ENCODE measurements at regions not wholly inside any gene's neighbourhood (a gene's known extent, or its start where the extent isn't known, plus 50 kb on each side); places are given as distances from the start of the nearest gene placed in this dataset.

DNA sequence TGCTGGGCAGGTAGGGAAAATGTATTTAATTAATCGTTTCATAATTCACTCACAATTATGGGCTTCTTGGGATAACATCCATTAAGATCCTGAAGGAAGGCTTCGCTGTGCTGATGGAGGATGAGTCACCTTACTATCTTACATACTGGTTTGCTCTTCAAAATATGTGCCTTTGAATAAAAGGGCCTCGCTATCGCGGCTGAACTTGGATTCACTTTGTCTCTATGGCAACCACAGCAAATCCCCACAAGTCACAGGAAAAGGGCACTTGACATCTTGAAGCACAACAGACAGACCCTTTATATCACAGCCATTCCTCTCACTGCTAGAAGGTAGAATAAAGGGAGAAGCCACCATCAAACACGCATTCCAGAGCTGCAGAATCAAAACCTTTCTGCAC, 141.3 kb upstream of the MYLIP start:
- H3K27ac Mint-ChIP-seq: no peak overlapping the region

More for the DNA sequence above, 141.3 kb upstream of the MYLIP start:
- Histone ChIP-seq H2AFZ (no peak overlapping the region), H3K4me1 (ENCODE audit: insufficient read depth) (no peaks in the 10 kb centered on the region), H3K27me3 (ENCODE audit: insufficient read depth) (no peaks in the 10 kb centered on the region), H3K36me3 (ENCODE audit: insufficient read depth) (no peaks in the 10 kb centered on the region), H4K20me1 (replicated peaks; ENCODE audit: insufficient read depth) (no peaks in the 10 kb centered on the region), H3K4me3 (no peak overlapping the region), H3K9me2 (ENCODE audit: insufficient read depth) (peaks cover 9% of the 10 kb centered on the region; the same call in 1 of the 2 replicates), H3K4me2 (no peak overlapping the region), H3K27ac (ENCODE audit: low read depth) (no peak overlapping the region), H3F3A (replicated peaks; ENCODE audit: low read depth) (no peaks in the 10 kb centered on the region), H3K79me2 (replicated peaks; ENCODE audit: insufficient read depth) (no peaks in the 10 kb centered on the region)
- TF ChIP-seq CREB1 (CRISPR knock-in tag; IDR thresholded peaks at IDR 0.05; ENCODE audit: low read depth): no peak
- TF ChIP-seq POLR2AphosphoS5 (IDR thresholded peaks at IDR 0.05; ENCODE audit: low read depth): no peak
- no peak for TF ChIP-seq EZH2 (IDR thresholded peaks at IDR 0.05; ENCODE audit: low read depth, unreplicated experiment)
- TF ChIP-seq ZNF331 (CRISPR knock-in tag; IDR thresholded peaks at IDR 0.05; ENCODE audit: low read depth): no peak
- no peak for TF ChIP-seq STAT1 (IDR thresholded peaks at IDR 0.05; ENCODE audit: unreplicated experiment)
- no peak for TF ChIP-seq NANOG (IDR thresholded peaks at IDR 0.05; ENCODE audit: borderline replicate concordance)
- TF ChIP-seq, protein P1, sequence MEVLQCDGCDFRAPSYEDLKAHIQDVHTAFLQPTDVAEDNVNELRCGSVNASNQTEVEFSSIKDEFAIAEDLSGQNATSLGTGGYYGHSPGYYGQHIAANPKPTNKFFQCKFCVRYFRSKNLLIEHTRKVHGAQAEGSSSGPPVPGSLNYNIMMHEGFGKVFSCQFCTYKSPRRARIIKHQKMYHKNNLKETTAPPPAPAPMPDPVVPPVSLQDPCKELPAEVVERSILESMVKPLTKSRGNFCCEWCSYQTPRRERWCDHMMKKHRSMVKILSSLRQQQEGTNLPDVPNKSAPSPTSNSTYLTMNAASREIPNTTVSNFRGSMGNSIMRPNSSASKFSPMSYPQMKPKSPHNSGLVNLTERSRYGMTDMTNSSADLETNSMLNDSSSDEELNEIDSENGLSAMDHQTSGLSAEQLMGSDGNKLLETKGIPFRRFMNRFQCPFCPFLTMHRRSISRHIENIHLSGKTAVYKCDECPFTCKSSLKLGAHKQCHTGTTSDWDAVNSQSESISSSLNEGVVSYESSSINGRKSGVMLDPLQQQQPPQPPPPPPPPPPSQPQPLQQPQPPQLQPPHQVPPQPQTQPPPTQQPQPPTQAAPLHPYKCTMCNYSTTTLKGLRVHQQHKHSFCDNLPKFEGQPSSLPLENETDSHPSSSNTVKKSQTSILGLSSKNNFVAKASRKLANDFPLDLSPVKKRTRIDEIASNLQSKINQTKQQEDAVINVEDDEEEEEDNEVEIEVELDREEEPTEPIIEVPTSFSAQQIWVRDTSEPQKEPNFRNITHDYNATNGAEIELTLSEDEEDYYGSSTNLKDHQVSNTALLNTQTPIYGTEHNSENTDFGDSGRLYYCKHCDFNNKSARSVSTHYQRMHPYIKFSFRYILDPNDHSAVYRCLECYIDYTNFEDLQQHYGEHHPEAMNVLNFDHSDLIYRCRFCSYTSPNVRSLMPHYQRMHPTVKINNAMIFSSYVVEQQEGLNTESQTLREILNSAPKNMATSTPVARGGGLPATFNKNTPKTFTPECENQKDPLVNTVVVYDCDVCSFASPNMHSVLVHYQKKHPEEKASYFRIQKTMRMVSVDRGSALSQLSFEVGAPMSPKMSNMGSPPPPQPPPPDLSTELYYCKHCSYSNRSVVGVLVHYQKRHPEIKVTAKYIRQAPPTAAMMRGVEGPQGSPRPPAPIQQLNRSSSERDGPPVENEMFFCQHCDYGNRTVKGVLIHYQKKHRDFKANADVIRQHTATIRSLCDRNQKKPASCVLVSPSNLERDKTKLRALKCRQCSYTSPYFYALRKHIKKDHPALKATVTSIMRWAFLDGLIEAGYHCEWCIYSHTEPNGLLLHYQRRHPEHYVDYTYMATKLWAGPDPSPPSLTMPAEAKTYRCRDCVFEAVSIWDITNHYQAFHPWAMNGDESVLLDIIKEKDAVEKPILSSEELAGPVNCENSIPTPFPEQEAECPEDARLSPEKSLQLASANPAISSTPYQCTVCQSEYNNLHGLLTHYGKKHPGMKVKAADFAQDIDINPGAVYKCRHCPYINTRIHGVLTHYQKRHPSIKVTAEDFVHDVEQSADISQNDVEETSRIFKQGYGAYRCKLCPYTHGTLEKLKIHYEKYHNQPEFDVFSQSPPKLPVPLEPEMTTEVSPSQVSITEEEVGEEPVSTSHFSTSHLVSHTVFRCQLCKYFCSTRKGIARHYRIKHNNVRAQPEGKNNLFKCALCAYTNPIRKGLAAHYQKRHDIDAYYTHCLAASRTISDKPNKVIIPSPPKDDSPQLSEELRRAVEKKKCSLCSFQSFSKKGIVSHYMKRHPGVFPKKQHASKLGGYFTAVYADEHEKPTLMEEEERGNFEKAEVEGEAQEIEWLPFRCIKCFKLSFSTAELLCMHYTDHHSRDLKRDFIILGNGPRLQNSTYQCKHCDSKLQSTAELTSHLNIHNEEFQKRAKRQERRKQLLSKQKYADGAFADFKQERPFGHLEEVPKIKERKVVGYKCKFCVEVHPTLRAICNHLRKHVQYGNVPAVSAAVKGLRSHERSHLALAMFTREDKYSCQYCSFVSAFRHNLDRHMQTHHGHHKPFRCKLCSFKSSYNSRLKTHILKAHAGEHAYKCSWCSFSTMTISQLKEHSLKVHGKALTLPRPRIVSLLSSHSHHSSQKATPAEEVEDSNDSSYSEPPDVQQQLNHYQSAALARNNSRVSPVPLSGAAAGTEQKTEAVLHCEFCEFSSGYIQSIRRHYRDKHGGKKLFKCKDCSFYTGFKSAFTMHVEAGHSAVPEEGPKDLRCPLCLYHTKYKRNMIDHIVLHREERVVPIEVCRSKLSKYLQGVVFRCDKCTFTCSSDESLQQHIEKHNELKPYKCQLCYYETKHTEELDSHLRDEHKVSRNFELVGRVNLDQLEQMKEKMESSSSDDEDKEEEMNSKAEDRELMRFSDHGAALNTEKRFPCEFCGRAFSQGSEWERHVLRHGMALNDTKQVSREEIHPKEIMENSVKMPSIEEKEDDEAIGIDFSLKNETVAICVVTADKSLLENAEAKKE (CRISPR knock-in tag; IDR thresholded peaks at IDR 0.05): no peak
- TF ChIP-seq, protein P2, sequence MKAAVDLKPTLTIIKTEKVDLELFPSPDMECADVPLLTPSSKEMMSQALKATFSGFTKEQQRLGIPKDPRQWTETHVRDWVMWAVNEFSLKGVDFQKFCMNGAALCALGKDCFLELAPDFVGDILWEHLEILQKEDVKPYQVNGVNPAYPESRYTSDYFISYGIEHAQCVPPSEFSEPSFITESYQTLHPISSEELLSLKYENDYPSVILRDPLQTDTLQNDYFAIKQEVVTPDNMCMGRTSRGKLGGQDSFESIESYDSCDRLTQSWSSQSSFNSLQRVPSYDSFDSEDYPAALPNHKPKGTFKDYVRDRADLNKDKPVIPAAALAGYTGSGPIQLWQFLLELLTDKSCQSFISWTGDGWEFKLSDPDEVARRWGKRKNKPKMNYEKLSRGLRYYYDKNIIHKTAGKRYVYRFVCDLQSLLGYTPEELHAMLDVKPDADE (IDR thresholded peaks at IDR 0.05): no peak
- TF ChIP-seq, protein P3, sequence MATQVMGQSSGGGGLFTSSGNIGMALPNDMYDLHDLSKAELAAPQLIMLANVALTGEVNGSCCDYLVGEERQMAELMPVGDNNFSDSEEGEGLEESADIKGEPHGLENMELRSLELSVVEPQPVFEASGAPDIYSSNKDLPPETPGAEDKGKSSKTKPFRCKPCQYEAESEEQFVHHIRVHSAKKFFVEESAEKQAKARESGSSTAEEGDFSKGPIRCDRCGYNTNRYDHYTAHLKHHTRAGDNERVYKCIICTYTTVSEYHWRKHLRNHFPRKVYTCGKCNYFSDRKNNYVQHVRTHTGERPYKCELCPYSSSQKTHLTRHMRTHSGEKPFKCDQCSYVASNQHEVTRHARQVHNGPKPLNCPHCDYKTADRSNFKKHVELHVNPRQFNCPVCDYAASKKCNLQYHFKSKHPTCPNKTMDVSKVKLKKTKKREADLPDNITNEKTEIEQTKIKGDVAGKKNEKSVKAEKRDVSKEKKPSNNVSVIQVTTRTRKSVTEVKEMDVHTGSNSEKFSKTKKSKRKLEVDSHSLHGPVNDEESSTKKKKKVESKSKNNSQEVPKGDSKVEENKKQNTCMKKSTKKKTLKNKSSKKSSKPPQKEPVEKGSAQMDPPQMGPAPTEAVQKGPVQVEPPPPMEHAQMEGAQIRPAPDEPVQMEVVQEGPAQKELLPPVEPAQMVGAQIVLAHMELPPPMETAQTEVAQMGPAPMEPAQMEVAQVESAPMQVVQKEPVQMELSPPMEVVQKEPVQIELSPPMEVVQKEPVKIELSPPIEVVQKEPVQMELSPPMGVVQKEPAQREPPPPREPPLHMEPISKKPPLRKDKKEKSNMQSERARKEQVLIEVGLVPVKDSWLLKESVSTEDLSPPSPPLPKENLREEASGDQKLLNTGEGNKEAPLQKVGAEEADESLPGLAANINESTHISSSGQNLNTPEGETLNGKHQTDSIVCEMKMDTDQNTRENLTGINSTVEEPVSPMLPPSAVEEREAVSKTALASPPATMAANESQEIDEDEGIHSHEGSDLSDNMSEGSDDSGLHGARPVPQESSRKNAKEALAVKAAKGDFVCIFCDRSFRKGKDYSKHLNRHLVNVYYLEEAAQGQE (IDR thresholded peaks at IDR 0.05; ENCODE audit: unreplicated experiment): no peak
- no peak for TF ChIP-seq ZNF114 (CRISPR knock-in tag; IDR thresholded peaks at IDR 0.05)
- TF ChIP-seq EZH2phosphoT487 (IDR thresholded peaks at IDR 0.05; ENCODE audit: unreplicated experiment): no peak
- no peak for TF ChIP-seq JUNB (IDR thresholded peaks at IDR 0.05; ENCODE audit: unreplicated experiment)
- TF ChIP-seq, protein P4, sequence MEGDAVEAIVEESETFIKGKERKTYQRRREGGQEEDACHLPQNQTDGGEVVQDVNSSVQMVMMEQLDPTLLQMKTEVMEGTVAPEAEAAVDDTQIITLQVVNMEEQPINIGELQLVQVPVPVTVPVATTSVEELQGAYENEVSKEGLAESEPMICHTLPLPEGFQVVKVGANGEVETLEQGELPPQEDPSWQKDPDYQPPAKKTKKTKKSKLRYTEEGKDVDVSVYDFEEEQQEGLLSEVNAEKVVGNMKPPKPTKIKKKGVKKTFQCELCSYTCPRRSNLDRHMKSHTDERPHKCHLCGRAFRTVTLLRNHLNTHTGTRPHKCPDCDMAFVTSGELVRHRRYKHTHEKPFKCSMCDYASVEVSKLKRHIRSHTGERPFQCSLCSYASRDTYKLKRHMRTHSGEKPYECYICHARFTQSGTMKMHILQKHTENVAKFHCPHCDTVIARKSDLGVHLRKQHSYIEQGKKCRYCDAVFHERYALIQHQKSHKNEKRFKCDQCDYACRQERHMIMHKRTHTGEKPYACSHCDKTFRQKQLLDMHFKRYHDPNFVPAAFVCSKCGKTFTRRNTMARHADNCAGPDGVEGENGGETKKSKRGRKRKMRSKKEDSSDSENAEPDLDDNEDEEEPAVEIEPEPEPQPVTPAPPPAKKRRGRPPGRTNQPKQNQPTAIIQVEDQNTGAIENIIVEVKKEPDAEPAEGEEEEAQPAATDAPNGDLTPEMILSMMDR (conservative IDR thresholded peaks at IDR 0.05; ENCODE audit: low read depth in 2 of 2): no peak
- no peaks in the 10 kb centered on the region for H3K9me3 Mint-ChIP-seq
- peaks cover 18% of the 10 kb centered on the region for H3K4me1 Mint-ChIP-seq
- ATAC-seq (no peak), DNase-seq (ENCODE audit: low spot score) (peak; percentile 28)
- no peaks in the 10 kb centered on the region for H3K27me3 Mint-ChIP-seq (ENCODE audit: insufficient read depth, low read depth, poor library complexity)
- H3K4me3 Mint-ChIP-seq: no peak overlapping the region
- no peaks in the 10 kb centered on the region for H3K36me3 Mint-ChIP-seq (ENCODE audit: low read depth)
